Putamen (tissue), 1 donor: ENCODE measurements at regions not wholly inside any gene's neighbourhood (a gene's known extent, or its start where the extent isn't known, plus 50 kb on each side); places are given as distances from the start of the nearest gene placed in this dataset.
"Not testable (repeated sequence)": the region's sequence is repeated elsewhere in the genome, so short reads cannot be mapped to it uniquely, and the experiment has no call there.

Experiments used
- DNase-seq: peaks from one replicate; pipeline ENCODE4 v3.0.0-alpha.2; 2016; ENCODE audit warnings: low spot score

DNA sequence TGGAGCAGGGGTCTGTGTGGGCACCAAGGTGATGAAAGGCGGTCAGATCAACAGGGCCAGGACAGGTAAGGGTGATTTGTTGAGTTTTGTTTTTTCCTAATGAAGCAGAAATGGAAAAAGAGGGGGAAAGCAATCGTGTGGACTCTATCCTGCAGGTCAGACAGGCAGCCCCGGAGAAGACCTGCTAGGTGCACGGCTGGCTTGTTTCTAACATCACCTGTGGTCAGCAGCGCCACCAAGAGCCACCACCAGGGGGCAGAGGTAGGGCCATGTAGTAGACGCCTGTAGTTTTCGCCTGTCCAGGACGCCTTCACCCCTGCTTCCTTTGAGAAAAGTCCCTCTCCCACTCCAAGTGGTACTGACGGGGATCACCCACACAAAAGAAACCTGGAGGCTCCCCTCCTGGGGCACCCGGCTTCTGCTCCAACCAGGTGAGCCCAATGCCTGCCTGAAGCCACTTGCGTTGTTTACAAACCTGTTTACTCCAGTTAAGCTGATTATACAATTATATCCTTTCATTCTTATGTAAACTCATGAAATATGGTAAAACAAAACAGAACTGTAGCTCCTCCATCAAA is 54.2 kb upstream of the SEC14L1 start:
- DNase-seq, result no peak

- DNase-seq, result no peak
These were observed 52.9 kb upstream of the SEC14L1 start for GRCh38 chr17:77087650-77088454.

GRCh38 chr17:77088455-77089123 is 52.2 kb upstream of the SEC14L1 start:
- peak; percentile 94 for DNase-seq

- DNase-seq, result no peak
These were observed 51.7 kb upstream of the SEC14L1 start for GRCh38 chr17:77089124-77089490.

- DNase-seq, result not testable (repeated sequence)
These were observed 50.8 kb upstream of the SEC14L1 start for GRCh38 chr17:77089949-77090348.

GRCh38 chr17:77090476-77090875 is 50.3 kb upstream of the SEC14L1 start:
- no peak for DNase-seq
